HUES64 (cell line): ENCODE measurements at regions not wholly inside any gene's neighbourhood (a gene's known extent, or its start where the extent isn't known, plus 50 kb on each side); places are given as distances from the start of the nearest gene placed in this dataset.

Experiments used
- H3K27ac ChIP-seq: 2 replicates; pipeline ENCODE4 v1.7.0; 2013; ENCODE audit warnings: low read depth, low read length, inconsistent platforms
- H3K27me3 ChIP-seq: 2 replicates; pipeline ENCODE4 v1.6.1; 2013; ENCODE audit warnings: mild to moderate bottlenecking, low read length; ENCODE audit not compliant: insufficient read depth
- H3K36me3 ChIP-seq: 2 replicates; pipeline ENCODE4 v1.6.1; 2013; ENCODE audit warnings: mild to moderate bottlenecking, low read length; ENCODE audit not compliant: insufficient read depth
- H3K4me1 ChIP-seq: 2 replicates; pipeline ENCODE4 v1.6.1; 2013; ENCODE audit warnings: mild to moderate bottlenecking, low read length, moderate library complexity; ENCODE audit not compliant: insufficient read depth
- H3K4me3 ChIP-seq: 2 replicates; pipeline ENCODE4 v1.5.1; 2013; ENCODE audit warnings: mild to moderate bottlenecking, low read length, moderate library complexity
- H3K9ac ChIP-seq: 2 replicates; pipeline ENCODE4 v1.6.1; 2013; ENCODE audit warnings: mild to moderate bottlenecking, low read depth, low read length
- H3K9me3 ChIP-seq: 2 replicates; pipeline ENCODE4 v1.6.1; 2013; ENCODE audit warnings: low read depth, low read length; ENCODE audit not compliant: insufficient read depth
- WGBS: fragments of 150-250, 120-280 bp; methylation state at CpG from one replicate; pipeline ENCODE4 v1.1.7; 2013; ENCODE audit warnings: missing lambda C conversion rate; 5-methylcytosine and 5-hydroxymethylcytosine counted together

DNA sequence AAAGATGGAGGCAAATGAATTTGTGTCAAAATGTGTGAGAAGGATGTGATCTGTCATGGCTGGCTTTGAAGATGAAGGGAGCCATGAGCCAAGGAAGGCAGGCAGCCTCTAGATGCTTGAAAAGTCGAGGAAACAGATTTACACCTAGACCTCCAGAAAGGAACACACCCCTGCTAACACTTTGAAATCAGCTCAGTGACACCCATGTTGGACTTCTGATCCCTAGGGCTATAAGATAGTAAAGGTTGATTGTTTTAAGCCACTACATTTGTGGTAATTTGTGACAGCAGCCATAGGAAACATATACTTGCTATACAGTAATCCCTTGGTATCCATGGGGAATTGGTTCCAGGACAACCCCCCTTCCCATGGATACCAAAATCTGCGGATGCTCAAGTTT is 80.5 kb upstream of the DYRK2 start:
- Histone ChIP-seq H3K27me3 (no peaks in the 10 kb centered on the region), H3K9ac (no peak overlapping the region), H3K27ac (no peak overlapping the region), H3K9me3 (0 out of 2 replicates have a peak, but pooled peaks cover 2% of the 10 kb centered on the region), H3K36me3 (no peaks in the 10 kb centered on the region), H3K4me1 (peaks cover 7% of the 10 kb centered on the region), H3K4me3 (no peak overlapping the region)
- 100% methylated on average over 1 of the region's 2 CpGs for WGBS

DNA sequence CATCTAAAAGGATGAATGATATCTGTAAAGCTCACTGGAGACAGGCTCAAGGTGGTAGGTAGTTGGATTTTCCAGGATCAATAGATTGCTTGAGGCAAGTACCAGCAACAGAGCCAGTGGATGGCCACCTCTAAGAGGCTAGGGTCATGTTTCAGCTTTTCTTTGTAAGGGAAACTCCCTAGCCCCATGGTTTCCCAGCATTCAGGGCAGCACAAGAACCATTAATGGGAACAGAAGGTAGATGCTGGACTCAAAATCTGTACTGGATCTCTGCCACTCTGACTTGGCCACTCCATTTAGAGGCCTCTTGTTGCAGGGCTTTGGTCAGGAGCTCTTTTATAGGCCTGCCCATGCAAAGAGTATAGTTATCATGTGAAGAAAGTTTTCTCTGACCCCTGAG is 76.1 kb upstream of the DYRK2 start:
- Histone ChIP-seq H3K36me3 (no peaks in the 10 kb centered on the region), H3K27me3 (no peaks in the 10 kb centered on the region), H3K9me3 (no peaks in the 10 kb centered on the region), H3K9ac (no peak overlapping the region), H3K4me3 (no peak overlapping the region), H3K27ac (no peak overlapping the region), H3K4me1 (peaks cover 7% of the 10 kb centered on the region)

DNA sequence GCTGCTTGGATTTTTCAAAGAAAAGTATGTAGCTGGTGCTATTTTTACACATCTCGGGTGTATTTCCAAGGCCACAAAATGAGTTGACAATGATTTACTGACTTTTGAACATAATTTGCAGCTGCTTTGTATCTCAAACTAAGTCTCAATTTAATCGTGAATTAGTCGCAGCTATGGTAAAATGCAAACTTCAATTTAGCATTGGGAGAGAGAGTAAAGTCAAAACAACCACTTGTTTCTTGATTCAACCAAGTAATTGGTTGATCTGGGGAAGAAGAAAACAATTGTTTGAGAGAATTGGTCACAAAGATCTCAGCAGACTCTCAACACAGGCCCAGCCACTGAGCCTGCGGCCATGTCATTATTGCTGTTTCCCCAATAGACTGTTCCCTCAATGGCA is 75.0 kb upstream of the DYRK2 start:
- 94% methylated on average over 4 of the region's 4 CpGs for WGBS
- Histone ChIP-seq H3K4me3 (no peak overlapping the region), H3K9me3 (no peaks in the 10 kb centered on the region), H3K27ac (no peak overlapping the region), H3K36me3 (no peaks in the 10 kb centered on the region), H3K27me3 (no peaks in the 10 kb centered on the region), H3K9ac (no peak overlapping the region), H3K4me1 (peaks cover 7% of the 10 kb centered on the region)

DNA sequence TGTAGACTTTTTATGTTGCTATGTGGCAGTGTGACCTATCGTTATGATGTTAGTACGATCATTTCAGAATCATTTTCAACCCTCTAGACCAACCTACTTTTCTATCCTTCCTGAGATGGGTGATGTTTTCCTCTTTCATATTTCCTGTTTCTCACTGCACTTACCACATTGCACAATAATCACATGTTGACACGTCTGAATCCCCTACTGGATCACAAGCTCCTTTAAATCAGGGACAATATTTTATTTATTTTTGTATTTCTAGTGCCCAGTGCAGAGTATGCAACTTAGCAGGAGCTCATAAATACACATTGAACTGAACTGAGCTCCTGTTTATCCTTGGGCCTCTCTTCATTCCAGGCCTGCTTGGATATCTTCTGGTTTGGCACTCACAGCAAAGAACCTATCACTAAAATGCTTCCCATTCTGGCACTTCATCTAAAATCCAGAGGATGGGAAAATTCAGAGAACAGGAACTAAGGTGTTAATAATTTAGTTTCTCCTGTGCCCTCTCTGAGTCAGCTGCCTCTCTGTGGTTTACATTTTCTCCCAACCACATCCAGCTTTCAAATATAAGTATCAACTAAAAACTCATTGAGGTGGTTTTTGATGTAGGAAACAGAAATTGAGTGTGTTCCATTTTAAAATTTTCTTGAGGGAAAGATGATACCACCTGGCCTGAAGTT is 69.4 kb upstream of the DYRK2 start:
- Histone ChIP-seq H3K4me3 (no peak overlapping the region), H3K36me3 (no peaks in the 10 kb centered on the region), H3K9me3 (no peaks in the 10 kb centered on the region), H3K27me3 (no peaks in the 10 kb centered on the region), H3K4me1 (no peaks in the 10 kb centered on the region), H3K27ac (no peak overlapping the region), H3K9ac (no peak overlapping the region)
- WGBS, result 100% methylated on average over 3 of the region's 3 CpGs

DNA sequence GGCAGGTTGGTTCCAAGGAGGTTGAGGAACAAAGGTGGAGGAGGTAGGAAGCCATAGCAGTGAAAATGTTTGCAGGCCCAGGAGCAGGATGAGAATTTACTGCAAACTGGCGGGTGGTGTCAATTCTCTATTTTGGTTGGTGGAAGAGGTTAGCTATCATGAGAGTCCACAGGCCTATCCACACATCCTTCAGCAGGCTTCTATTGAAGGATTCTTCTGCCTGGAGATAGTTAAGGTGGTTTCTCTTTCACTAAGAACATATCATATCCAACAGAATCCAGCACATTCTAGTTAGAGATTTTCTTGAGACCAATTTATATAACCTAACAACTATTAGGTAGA is 68.9 kb upstream of the DYRK2 start:
- WGBS, result 75% methylated on average over 1 of the region's 1 CpG
- Histone ChIP-seq H3K4me3 (no peak overlapping the region), H3K36me3 (no peaks in the 10 kb centered on the region), H3K27ac (no peak overlapping the region), H3K4me1 (no peaks in the 10 kb centered on the region), H3K27me3 (no peaks in the 10 kb centered on the region), H3K9me3 (no peaks in the 10 kb centered on the region), H3K9ac (no peak overlapping the region)

DNA sequence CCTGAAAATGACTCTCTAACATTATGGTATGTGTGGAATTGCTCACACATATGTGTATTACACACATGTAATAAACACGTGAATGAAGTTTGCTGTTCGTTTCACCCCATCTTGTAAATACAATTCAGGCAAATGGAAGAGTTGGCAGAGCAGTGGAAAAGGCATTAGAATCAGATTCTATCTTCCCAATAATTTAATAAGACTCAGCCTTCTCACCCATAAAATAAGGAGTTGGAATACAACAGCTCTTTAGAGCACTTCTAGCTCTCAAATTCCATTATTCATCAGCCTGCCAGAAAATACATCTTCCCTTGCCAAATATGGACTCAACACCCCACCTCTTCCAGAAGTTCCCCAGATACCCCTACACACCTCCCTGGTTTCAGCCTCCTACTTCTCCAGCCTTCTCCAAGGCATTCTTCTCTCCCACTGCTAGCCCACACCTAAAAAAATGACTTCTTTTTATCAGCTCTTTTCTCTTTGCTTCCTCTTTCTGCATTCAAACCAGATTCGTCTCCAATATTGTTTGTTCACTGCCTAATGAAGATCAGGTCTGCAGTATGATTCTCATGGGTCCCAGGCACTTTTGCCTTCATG is 66.2 kb upstream of the DYRK2 start:
- H3K4me1 ChIP-seq, result no peaks in the 10 kb centered on the region
- 93% methylated on average over 3 of the region's 3 CpGs for WGBS
- H3K9ac ChIP-seq, result no peak overlapping the region
- no peaks in the 10 kb centered on the region for H3K36me3 ChIP-seq
- no peaks in the 10 kb centered on the region for H3K27me3 ChIP-seq
- H3K27ac ChIP-seq, result no peak overlapping the region
- H3K4me3 ChIP-seq, result no peak overlapping the region
- no peaks in the 10 kb centered on the region for H3K9me3 ChIP-seq

DNA sequence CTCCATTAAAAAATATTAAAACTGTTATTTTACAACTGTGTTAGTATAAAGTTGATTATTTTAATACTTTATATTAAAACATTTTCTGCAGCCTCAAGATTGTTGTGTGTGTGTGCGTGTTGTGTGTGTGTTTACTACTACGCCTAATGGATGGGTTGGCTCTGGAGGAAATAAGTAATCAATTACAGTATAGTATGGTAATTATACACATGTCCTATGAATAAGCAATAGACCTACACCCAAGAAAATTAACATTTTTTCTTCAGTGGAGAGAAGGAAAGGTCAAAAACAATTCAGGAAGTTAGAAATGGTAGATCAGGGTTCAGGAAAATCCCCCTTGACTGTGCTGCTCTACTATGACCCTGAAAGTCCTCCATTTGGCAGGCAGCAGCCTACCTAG is 65.7 kb upstream of the DYRK2 start:
- Histone ChIP-seq H3K27ac (no peak overlapping the region), H3K4me1 (no peaks in the 10 kb centered on the region), H3K4me3 (no peak overlapping the region), H3K9ac (no peak overlapping the region), H3K9me3 (no peaks in the 10 kb centered on the region), H3K36me3 (no peaks in the 10 kb centered on the region), H3K27me3 (no peaks in the 10 kb centered on the region)
- no CpG with 5 or more reads among the region's 2 CpGs for WGBS

DNA sequence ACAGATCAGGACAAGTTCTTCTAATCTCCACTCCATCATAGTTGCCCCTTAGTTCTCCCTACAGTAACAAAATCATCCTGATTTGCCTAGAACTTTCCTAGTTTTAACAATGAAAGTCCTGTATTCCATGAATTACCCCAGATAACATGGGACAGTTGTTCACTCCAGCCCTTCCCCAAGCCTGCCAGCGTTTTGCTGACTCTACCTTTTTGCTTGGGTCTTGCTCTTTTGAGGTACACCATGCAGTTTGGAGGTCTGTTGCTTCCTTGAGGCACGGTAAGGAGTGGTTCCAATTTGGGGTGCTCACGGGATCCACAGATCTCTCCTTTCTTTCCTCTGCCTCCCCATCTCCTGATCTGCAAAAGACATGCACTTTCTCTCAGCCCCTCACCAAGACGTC is 61.6 kb upstream of the DYRK2 start:
- Histone ChIP-seq H3K4me1 (no peaks in the 10 kb centered on the region), H3K27ac (no peak overlapping the region), H3K27me3 (no peaks in the 10 kb centered on the region), H3K36me3 (no peaks in the 10 kb centered on the region), H3K9ac (no peak overlapping the region), H3K9me3 (no peaks in the 10 kb centered on the region), H3K4me3 (no peak overlapping the region)
- 89% methylated on average over 4 of the region's 4 CpGs for WGBS

DNA sequence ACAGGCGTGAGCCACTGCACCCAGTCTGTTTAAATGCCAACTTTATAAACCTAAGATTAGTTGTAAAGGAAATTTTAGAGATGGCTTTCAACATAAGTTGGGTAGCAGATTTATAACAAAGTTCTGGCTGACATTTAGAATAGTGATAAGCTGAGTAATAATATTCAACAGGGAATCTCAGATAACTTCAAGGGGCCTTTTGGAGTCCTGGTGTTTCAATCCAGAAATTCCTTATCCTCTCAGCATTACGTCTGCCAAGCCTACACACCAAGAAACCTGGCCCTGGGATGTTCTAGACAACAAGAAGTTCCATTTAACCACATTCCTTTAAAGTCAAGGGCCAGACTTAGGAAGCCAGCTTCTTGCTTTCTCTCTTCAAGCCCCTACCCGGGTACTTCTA is 59.5 kb upstream of the DYRK2 start:
- Histone ChIP-seq H3K4me3 (no peak overlapping the region), H3K36me3 (no peaks in the 10 kb centered on the region), H3K27me3 (no peaks in the 10 kb centered on the region), H3K9ac (no peak overlapping the region), H3K4me1 (0 out of 2 replicates have a peak, but pooled peaks cover 4% of the 10 kb centered on the region), H3K27ac (no peak overlapping the region), H3K9me3 (no peaks in the 10 kb centered on the region)
- 89% methylated on average over 2 of the region's 3 CpGs for WGBS

DNA sequence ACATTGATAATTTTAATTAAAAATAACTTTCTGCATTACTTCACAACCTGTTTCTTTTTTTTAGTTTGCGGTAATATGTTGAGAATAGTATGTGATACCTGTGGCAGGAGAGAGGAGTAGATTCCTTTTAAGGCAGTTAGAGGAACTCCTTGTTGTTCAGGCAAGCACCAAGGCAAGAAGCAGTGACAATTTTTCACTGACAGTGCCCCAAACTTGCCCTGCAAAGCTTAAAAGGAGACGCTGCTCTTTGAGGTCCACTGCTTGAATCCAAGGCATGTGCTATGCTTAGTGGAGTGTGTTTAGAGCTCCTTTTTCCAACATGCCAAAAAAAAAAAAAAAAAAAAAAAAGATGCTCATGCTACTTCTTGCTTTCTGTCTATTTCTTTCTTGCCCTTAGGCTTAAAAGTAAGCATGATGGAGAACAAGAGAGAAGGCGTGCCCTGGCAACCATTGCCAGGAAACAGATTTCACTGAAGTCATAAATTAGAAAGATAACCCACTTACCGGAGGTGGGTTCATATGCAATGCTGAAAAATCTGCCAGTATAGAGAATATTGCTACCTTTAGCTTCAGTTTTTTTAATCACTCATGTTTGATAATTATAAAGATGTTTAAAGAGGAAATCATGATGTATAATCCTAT is 58.3 kb upstream of the DYRK2 start:
- Histone ChIP-seq H3K9ac (no peak overlapping the region), H3K36me3 (no peaks in the 10 kb centered on the region), H3K4me3 (no peak overlapping the region), H3K27me3 (no peaks in the 10 kb centered on the region), H3K4me1 (0 out of 2 replicates have a peak, but pooled peaks cover 4% of the 10 kb centered on the region), H3K9me3 (no peaks in the 10 kb centered on the region), H3K27ac (no peak overlapping the region)
- 91% methylated on average over 3 of the region's 4 CpGs for WGBS

DNA sequence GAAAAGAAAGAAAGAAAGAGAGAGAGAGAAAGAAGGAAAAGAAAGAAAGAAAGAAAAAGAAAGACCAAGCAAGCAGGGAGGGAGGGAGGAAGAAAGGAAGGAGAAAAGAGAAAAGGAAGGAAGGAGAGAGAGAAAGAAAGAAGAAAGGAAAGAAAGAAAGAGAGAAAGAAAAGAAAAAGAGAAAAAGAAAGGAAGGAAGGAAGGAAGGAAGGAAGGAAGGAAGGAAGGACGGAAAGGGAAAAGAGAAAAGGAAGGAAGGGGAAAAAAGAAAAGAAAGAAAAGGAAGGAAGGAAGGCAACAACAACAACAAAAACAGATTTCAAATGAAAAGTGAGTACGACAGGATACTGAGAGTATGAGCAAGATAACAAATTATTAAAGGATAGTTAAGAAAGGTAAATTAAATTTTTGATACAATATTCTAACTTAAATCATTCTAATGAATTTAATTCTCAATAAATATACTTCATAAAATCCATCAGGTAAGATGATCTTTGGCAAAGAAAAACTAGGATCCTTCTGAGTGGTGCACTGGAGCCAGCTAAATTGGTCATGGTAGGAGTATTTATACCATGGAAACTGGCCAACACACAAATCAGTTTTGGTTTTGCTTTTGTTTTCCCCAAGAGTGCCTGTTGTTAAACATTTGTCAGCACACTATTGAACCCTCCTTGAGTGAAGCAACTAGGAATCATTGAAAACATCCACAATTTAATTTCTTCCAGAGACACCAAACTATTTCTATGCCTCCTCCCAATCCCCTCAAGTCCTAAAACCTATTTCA is 56.1 kb upstream of the DYRK2 start:
- 85% methylated on average over 1 of the region's 2 CpGs for WGBS
- no peak overlapping the region for H3K4me3 ChIP-seq
- 0 out of 2 replicates have a peak, but pooled peaks cover 4% of the 10 kb centered on the region for H3K4me1 ChIP-seq
- H3K36me3 ChIP-seq, result no peaks in the 10 kb centered on the region
- no peak overlapping the region for H3K9ac ChIP-seq
- H3K9me3 ChIP-seq, result 0 out of 2 replicates have a peak, but pooled peaks cover 2% of the 10 kb centered on the region
- no peaks in the 10 kb centered on the region for H3K27me3 ChIP-seq
- no peak overlapping the region for H3K27ac ChIP-seq
